Bronchial epithelial cell (primary cell): ENCODE measurements at regions not wholly inside any gene's neighbourhood (a gene's known extent, or its start where the extent isn't known, plus 50 kb on each side); places are given as distances from the start of the nearest gene placed in this dataset.
A peak's percentile ranks its signal among the peaks of the same experiment; 100 is the strongest.

Experiments
- DNase-seq: peaks from one replicate; pipeline ENCODE4 v3.0.0-alpha.2; 2010; ENCODE audit warnings: low read depth
- FAIRE-seq: peaks from 2 replicates; lab custom pipeline; 2011; peaks lifted over from hg19 to GRCh38; lab: Jason Lieb, UNC
- H3K27me3 ChIP-seq: 2 replicates; pipeline ENCODE4 v1.5.1; 2011; ENCODE audit warnings: low read length; ENCODE audit not compliant: control insufficient read depth, insufficient read depth
- H3K36me3 ChIP-seq: 2 replicates; pipeline ENCODE4 v1.5.1; 2011; ENCODE audit warnings: low read length; ENCODE audit not compliant: control insufficient read depth, insufficient read depth
- H3K4me3 ChIP-seq: 2 replicates; pipeline ENCODE4 v1.5.1; 2011; ENCODE audit warnings: mild to moderate bottlenecking, low read depth, low read length, control low read depth
- TF ChIP-seq, protein P1 (sequence below): IDR thresholded peaks from 2 replicates; pipeline ENCODE4 v1.5.1; 2011; ENCODE audit warnings: mild to moderate bottlenecking, moderate library complexity, low read length, control low read depth, inconsistent platforms; ENCODE audit not compliant: insufficient read depth, severe bottlenecking

DNA sequence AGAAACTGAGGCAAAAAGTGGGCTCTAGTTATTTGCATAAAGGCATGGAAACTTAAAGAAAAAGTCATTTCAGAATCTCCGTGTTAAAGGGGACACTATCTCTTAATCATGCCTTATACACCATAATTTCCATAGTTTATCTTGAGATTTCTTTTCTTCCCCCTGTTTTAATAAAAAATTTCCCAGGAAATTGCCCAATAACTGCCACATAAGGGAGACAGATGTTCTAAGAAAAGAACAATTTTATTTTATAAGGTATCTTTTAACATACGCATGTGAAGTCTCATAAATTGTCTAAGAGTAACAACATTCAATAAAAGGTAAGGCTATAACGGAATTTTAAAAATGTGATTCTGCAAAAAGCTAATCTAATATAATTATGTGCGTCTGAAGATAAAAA is 371.3 kb downstream of the IRS2 start:
- TF ChIP-seq, protein P1, sequence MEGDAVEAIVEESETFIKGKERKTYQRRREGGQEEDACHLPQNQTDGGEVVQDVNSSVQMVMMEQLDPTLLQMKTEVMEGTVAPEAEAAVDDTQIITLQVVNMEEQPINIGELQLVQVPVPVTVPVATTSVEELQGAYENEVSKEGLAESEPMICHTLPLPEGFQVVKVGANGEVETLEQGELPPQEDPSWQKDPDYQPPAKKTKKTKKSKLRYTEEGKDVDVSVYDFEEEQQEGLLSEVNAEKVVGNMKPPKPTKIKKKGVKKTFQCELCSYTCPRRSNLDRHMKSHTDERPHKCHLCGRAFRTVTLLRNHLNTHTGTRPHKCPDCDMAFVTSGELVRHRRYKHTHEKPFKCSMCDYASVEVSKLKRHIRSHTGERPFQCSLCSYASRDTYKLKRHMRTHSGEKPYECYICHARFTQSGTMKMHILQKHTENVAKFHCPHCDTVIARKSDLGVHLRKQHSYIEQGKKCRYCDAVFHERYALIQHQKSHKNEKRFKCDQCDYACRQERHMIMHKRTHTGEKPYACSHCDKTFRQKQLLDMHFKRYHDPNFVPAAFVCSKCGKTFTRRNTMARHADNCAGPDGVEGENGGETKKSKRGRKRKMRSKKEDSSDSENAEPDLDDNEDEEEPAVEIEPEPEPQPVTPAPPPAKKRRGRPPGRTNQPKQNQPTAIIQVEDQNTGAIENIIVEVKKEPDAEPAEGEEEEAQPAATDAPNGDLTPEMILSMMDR: no peak
- no peaks in the 10 kb centered on the region for H3K27me3 ChIP-seq
- no peak for FAIRE-seq

DNA sequence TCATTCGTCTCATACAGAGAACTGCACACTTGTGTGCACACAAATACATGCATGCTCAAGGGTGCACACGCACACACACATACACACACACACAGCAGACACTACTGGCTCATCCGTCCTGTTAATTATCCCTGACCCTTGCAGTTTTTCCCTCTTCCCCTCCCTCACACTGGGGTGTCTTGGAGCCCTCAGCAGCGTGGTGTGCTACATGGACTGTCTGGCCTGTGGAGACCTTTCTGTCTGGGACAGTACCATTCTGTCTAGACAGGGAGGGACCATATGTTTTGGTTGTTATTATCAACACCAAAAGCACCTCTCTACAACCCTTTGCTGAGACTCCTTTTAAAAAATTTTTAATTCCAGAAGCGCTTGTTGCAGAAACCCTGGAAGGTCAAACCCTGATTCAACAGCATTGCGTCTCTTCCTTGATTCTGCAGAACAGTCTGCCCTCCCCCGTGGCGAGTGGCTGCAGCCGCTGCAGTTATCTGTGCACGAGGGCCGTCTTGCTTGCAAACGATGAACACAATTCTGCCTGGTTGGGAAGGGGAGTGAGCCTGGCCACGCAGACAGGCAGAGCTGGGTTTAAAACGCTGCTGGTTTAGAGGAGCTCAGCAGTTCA is 374.0 kb downstream of the IRS2 start:
- TF ChIP-seq, protein P1: no peak
- no peak for FAIRE-seq
- H3K27me3 ChIP-seq: no peaks in the 10 kb centered on the region
- H3K4me3 ChIP-seq: no peak overlapping the region
- H3K36me3 ChIP-seq: no peaks in the 10 kb centered on the region
- DNase-seq: no peak

More for the DNA sequence above, 371.3 kb downstream of the IRS2 start:
- no peak overlapping the region for H3K4me3 ChIP-seq
- DNase-seq: no peak
- H3K36me3 ChIP-seq: no peaks in the 10 kb centered on the region

DNA sequence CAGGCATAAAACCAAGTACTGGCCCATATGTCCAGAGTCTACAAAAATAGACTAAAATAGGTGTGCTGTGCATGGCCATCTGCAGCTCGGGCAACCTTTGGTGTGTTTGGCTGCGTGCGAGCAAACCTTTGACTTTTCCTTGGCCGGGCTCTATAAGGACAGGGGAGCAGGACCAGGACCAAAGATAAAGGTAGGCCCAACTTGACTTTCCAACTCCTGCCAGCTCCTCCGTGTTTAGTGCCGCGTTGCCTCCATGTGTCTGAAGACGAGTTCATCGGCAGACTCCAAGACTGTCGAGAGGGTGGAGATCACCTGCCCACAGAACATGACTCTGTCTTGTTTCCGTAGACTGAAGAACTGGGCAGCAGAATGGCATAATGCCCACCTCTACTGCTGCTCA is 375.5 kb downstream of the IRS2 start:
- Histone ChIP-seq H3K36me3 (no peaks in the 10 kb centered on the region), H3K27me3 (no peaks in the 10 kb centered on the region), H3K4me3 (no peak overlapping the region)
- TF ChIP-seq, protein P1: no peak
- FAIRE-seq: no peak
- DNase-seq: no peak

DNA sequence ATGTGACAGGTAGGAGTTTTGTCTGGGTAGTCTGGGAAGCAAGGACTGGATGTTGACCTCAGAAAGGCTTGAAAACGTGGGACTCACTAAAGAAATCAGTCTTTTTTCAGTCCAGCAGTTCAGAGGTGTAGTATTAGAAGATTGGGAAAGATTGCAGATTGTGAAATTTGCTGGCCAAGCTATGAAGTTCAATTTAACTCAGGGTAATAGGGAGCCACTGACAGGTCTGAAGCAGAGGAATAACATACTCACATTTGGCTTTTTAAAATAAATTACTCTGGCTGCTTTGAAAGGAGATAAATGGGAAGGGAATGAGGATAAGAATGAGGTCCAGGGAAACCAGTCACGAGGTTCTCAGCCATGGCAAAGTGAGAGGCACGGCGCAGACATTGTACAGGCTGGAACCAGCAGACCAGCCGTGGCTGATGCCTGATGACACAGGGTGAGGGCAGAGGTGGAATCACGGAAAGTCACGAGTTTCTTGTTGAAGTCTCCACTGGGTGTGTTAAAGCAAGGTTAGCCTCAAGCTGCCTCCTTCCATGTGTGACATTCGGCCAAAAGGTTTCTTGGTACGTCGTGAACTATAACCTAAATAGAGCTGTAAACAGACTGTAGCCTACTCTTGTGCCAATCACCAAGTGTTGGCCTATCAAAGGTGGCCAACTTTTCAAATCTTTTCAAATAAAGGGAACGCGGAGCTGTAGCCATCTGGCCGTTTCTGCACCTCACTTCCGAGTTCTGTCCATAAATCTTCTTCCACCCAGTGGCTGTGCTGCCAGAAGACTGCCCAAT is 377.6 kb downstream of the IRS2 start:
- Histone ChIP-seq H3K4me3 (no peak overlapping the region), H3K27me3 (no peaks in the 10 kb centered on the region), H3K36me3 (no peaks in the 10 kb centered on the region)
- FAIRE-seq (peak; percentile 52), DNase-seq (no peak)
- TF ChIP-seq, protein P1: no peak

DNA sequence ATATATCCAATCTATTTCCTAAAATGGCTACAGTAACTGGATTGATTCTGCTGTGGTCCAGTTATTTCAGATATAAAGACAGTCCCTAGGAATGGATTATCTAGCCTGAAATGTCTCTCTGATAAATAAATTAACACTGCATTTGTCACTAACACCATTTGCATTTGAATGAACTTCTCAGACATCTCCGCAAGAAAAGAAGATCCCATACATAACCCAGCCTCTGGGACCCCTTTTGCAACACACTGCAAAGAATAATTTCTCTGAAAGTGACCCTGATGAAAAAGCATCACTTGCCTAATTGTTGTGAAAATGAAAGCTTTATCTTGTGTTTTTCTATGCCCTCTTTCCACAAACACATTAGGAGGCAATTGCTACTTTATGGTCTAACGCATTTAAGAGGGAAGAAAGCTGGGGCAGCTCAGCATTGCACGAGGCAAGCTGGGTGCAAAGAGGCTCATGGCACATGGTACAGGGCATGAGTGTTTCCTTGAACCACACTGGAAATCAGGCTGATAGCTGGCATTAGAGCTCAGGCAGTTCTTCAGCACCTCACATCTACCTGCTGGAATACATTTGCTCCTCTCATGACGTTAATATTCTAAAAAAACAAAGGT is 379.9 kb downstream of the IRS2 start:
- H3K36me3 ChIP-seq: no peaks in the 10 kb centered on the region
- no peaks in the 10 kb centered on the region for H3K27me3 ChIP-seq
- no peak overlapping the region for H3K4me3 ChIP-seq
- TF ChIP-seq, protein P1: no peak
- FAIRE-seq (no peak), DNase-seq (no peak)
